Small intestine (tissue), 7 donors: ENCODE measurements at regions not wholly inside any gene's neighbourhood (a gene's known extent, or its start where the extent isn't known, plus 50 kb on each side); places are given as distances from the start of the nearest gene placed in this dataset.

Source experiments
- DNase-seq, 2 donors: peaks; one replicate each; pipeline versions ENCODE4 v3.0.0 to v3.0.0-alpha.2; 2013
- FAIRE-seq: peaks from 2 replicates; lab custom pipeline; 2012; peaks lifted over from hg19 to GRCh38; lab: Jason Lieb, UNC
- H3K27ac ChIP-seq, 3 donors: one replicate each; pipeline ENCODE4 v1.5.1; 2013; ENCODE audit warnings: low read length in 2 of 3, mild to moderate bottlenecking in 2 of 3, control low read depth in 1 of 3, inconsistent platforms in 1 of 3, low read depth in 1 of 3, moderate library complexity in 1 of 3
- H3K27me3 ChIP-seq, 3 donors: one replicate each; pipeline ENCODE4 v1.6.1; 2013; ENCODE audit warnings: low read length in 3 of 3, inconsistent platforms in 1 of 3; ENCODE audit not compliant: control insufficient read depth in 3 of 3, insufficient read depth in 3 of 3
- H3K36me3 ChIP-seq, 3 donors: one replicate each; pipeline ENCODE4 v1.6.1; 2013; ENCODE audit warnings: low read length in 3 of 3, inconsistent platforms in 1 of 3, low read depth in 1 of 3, mild to moderate bottlenecking in 1 of 3, moderate library complexity in 1 of 3; ENCODE audit not compliant: control insufficient read depth in 3 of 3, insufficient read depth in 2 of 3
- H3K4me1 ChIP-seq, 3 donors: one replicate each; pipeline ENCODE4 v1.6.1; 2013; ENCODE audit warnings: low read length in 2 of 3, inconsistent platforms in 1 of 3, low read depth in 1 of 3, mild to moderate bottlenecking in 1 of 3, moderate library complexity in 1 of 3; ENCODE audit not compliant: control insufficient read depth in 3 of 3, insufficient read depth in 2 of 3
- H3K4me3 ChIP-seq, 3 donors: one replicate each; pipeline ENCODE4 v1.5.1; 2013; ENCODE audit warnings: low read length in 3 of 3, control low read depth in 1 of 3, inconsistent platforms in 1 of 3, low read depth in 1 of 3, mild to moderate bottlenecking in 1 of 3, moderate library complexity in 1 of 3
- H3K9me3 ChIP-seq, 2 donors: one replicate each; pipeline ENCODE4 v1.6.1; 2013; ENCODE audit warnings: low read depth in 1 of 2, low read length in 1 of 2; ENCODE audit not compliant: control insufficient read depth in 2 of 2, insufficient read depth in 1 of 2
- WGBS, 3 donors: extraction: QIAGEN DNeasy Blood & Tissue Kit; methylation state at CpG; one replicate each; pipeline ENCODE4 v1.1.7; 2013; 5-methylcytosine and 5-hydroxymethylcytosine counted together
- donor health status: healthy with polysubstance abuse.
- donor health status: control.
- donor health status: control.
- donor health status: Bipolar disorder and iron deficiency.
- donor health status: healthy.

DNA sequence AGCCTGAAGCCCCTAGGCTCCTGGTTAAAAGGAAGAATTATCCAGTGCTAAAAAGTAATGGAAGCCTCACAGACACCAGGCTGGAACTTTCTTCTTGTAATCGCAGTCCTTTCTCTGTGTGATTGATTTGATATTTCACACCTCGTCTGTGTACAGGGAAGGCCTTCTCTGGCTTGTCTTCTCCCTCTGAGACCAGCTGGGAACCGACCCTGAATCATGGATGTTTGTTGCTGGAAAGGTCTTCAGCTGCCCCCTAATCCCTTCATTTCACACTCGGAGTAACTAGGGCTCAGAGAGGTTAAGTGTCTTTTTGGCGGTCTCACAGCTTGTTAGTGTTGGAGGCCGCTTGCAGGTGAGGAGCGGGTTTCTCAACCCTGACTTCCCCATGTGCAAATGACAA is 500.2 kb upstream of the CDH4 start:
- no peak overlapping the region for H3K4me3 ChIP-seq
- H3K27ac ChIP-seq: no peak overlapping the region
- 71 to 75% (median 72%) methylated on average over 7 of the region's 7 CpGs for WGBS, 3 donors
- H3K27me3 ChIP-seq: no peaks in the 10 kb centered on the region
- H3K36me3 ChIP-seq: no peaks in the 10 kb centered on the region
- no peak for FAIRE-seq
- H3K4me1 ChIP-seq: no peaks in the 10 kb centered on the region
- H3K9me3 ChIP-seq: no peaks in the 10 kb centered on the region
- DNase-seq: no peak

DNA sequence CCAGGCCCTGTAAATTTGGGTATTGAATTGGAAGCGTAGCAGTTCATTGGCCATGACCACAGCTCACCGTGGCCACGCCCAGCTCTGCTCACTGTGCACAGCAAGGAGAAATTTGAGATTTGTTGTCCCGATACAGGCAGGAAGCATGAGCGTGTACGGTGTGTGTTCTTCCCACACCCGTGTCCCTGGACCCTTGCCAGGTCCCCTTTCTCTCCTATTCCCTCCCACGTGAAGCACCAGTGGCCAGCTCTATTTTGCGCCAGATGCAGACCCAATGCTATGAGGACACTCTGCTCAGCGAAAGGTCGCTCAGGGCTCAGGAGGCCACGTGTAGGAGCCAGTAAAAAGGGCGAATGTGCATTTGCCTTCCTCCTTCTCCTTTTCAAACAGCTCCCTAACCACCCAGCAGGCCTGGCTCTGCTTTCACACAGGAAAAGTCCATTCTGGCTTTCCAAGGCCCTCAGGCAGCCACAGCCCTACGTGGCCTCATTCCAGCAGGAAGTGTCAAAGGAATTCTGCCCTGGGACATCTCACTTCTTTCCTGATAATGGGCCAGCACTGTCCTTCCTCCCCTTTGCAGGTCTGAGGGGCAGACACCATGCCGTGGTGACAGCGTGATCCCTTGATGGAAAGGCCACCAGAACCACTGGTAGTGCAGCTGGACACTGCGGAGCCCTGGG is 499.2 kb upstream of the CDH4 start:
- H3K4me3 ChIP-seq: no peak overlapping the region
- WGBS, 3 donors: 70 to 74% (median 72%) methylated on average over 17 of the region's 17 CpGs
- H3K36me3 ChIP-seq: no peaks in the 10 kb centered on the region
- no peak for DNase-seq
- no peaks in the 10 kb centered on the region for H3K4me1 ChIP-seq
- no peaks in the 10 kb centered on the region for H3K27me3 ChIP-seq
- no peak overlapping the region for H3K27ac ChIP-seq
- FAIRE-seq: no peak
- no peaks in the 10 kb centered on the region for H3K9me3 ChIP-seq

DNA sequence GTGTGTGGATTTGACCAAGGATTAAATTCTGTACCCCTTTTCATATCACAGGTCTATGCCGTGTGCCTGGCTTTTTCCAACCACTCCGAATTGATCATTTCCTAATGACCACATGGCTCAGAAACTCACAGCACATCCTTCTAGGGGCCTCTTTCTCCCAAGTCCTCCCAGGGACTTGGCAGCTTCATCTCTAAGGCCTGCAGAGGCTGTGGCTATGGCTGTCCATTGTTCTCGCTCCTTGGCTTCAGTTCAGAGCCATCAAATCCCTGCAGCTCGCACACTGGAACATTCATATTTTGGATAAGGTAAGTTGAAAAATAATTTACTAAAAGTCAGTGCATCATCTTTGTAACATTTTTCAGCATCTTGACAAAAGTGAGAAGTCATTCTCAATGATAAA is 497.2 kb upstream of the CDH4 start:
- no peaks in the 10 kb centered on the region for H3K9me3 ChIP-seq
- H3K27ac ChIP-seq: no peak overlapping the region
- H3K4me3 ChIP-seq: no peak overlapping the region
- no peaks in the 10 kb centered on the region for H3K4me1 ChIP-seq
- no peak for FAIRE-seq
- H3K27me3 ChIP-seq: no peaks in the 10 kb centered on the region
- H3K36me3 ChIP-seq: no peaks in the 10 kb centered on the region
- no peak for DNase-seq
- 62 to 84% (median 82%) methylated on average over 4 of the region's 4 CpGs for WGBS, 3 donors

DNA sequence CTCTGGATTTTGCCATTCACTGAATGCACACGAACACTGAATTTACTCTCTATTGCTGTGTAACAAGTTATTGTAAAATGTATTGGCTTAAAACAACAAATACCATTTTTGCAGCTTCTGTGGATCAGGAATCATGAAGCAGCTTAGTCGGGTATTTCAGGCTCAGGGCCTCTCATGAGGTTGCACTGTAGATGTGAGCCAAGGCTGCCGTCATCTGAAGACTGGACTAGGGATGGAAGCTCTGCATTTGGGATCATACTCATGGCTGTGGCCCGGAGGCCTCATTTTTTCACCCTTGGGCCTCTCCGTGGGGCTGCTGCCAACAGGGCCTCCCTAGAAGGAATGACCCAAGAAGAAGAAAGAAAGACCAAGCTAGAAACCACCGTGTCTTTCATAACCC is 492.4 kb upstream of the CDH4 start:
- Histone ChIP-seq H3K4me3 (no peak overlapping the region), H3K27ac (no peak overlapping the region), H3K9me3 (no peaks in the 10 kb centered on the region), H3K4me1 (no peaks in the 10 kb centered on the region), H3K27me3 (no peaks in the 10 kb centered on the region), H3K36me3 (no peaks in the 10 kb centered on the region)
- DNase-seq (no peak), FAIRE-seq (no peak)
- WGBS, 3 donors: 70 to 80% (median 75%) methylated on average over 6 of the region's 6 CpGs

DNA sequence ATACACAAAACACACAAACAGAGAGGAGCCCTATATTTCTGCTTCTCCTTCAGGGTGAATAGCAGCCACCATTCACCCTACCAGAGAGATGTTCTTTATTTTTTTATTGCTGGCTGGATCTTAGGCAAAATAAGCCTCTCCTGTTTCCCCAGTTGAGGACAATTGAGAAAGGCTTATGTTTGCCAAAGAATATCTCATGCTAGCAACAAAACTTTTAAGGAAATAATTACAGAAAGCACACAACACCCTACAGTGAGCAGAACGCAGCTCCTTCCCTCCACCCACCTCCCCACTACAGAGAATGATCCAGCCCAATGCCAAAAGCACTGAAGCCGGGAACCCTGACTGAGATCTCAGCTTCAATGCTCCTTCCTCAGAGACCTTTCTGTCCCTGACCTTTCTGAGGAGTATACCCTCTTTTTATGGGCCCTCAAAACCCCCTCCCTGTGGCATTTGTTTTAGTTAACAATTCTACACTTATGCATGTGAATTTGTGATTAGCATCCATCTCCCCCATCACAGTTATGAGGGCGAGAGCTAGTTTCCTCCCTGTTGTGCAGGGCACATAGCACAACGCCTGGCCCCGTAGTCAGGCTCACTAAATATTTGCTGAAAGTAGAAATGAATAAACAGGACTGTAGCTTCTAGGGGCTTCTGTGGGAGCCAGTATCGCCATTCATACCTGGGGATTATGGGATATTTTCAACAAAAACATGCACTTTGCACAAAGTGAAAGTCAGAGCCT is 491.6 kb upstream of the CDH4 start:
- H3K4me1 ChIP-seq: no peaks in the 10 kb centered on the region
- FAIRE-seq (no peak), DNase-seq (no peak)
- no peaks in the 10 kb centered on the region for H3K27me3 ChIP-seq
- no peak overlapping the region for H3K27ac ChIP-seq
- no peaks in the 10 kb centered on the region for H3K9me3 ChIP-seq
- WGBS, 3 donors: 65 to 67% (median 66%) methylated on average over 6 of the region's 6 CpGs
- H3K4me3 ChIP-seq: no peak overlapping the region
- H3K36me3 ChIP-seq: no peaks in the 10 kb centered on the region

DNA sequence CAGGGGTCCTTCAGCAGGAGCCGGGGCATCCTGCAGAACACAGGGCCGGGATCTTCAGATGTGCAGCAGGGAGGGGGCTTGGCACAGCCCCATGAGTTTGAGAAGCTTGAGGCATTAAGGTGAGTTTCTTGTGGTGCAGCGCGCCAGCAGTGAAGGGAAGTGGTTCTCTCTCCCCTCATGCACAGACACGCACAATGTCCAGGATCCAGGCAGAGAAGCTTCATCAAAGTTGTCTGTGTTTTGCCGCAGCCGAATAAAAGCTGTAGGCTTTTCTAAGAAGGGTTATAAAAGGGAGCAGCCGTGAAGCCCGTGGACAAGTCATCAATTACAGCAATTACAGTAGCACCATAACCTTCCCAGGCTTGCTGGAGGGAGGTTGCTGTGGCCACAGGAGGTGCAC is 491.0 kb upstream of the CDH4 start:
- Histone ChIP-seq H3K27me3 (no peaks in the 10 kb centered on the region), H3K4me3 (no peak overlapping the region), H3K9me3 (no peaks in the 10 kb centered on the region), H3K4me1 (no peaks in the 10 kb centered on the region), H3K27ac (no peak overlapping the region), H3K36me3 (no peaks in the 10 kb centered on the region)
- no peak for DNase-seq
- FAIRE-seq: no peak
- 71 to 85% (median 81%) methylated on average over 9 of the region's 9 CpGs for WGBS, 3 donors

DNA sequence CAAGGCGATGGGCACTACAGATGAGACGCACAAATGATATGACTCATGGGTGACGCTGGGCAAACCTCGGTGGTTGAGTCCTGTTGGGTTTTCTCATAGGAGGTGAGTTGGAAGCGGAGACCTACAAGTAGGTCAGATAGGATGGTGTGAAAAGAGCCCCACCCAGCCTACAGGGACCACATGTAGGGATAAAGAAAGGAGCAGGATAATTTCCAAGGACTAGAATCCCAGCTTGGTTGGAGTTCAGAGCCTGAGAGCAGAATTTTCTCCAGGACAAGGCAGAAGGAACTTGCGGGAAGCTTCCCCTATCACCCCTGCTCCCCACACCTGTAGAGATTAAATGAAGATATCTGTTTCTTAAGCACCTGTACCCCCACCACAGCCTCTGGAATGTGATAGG is 489.7 kb upstream of the CDH4 start:
- Histone ChIP-seq H3K4me3 (no peak overlapping the region), H3K36me3 (no peaks in the 10 kb centered on the region), H3K9me3 (no peaks in the 10 kb centered on the region), H3K4me1 (no peaks in the 10 kb centered on the region), H3K27me3 (no peaks in the 10 kb centered on the region), H3K27ac (no peak overlapping the region)
- DNase-seq (no peak), FAIRE-seq (no peak)
- WGBS, 3 donors: 86 to 93% (median 92%) methylated on average over 6 of the region's 6 CpGs

DNA sequence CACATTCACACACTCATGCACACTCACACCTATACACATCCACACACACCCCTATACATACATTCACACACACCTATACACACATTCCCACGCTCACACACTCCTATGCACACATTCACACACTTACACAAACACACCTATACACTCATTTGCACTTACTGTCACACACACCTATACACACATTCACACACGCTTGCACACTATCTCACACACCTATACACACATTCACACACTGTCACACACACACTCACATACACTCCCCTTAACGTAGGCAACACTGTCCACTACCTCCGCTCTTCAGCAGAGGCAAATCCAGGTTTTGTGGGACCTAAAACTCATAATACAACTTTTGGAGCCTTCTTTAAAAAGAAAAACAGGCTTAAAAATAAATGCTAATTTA is 487.7 kb upstream of the CDH4 start:
- no peaks in the 10 kb centered on the region for H3K9me3 ChIP-seq
- WGBS, 3 donors: 70 to 90% (median 88%) methylated on average over 4 of the region's 4 CpGs
- DNase-seq (no peak), FAIRE-seq (no peak)
- no peaks in the 10 kb centered on the region for H3K4me1 ChIP-seq
- no peak overlapping the region for H3K4me3 ChIP-seq
- H3K27me3 ChIP-seq: no peaks in the 10 kb centered on the region
- H3K27ac ChIP-seq: no peak overlapping the region
- H3K36me3 ChIP-seq: no peaks in the 10 kb centered on the region
